ENCODE measurements at regions not wholly inside any gene's neighbourhood (a gene's known extent, or its start where the extent isn't known, plus 50 kb on each side); places are given as distances from the start of the nearest gene placed in this dataset.

DNA sequence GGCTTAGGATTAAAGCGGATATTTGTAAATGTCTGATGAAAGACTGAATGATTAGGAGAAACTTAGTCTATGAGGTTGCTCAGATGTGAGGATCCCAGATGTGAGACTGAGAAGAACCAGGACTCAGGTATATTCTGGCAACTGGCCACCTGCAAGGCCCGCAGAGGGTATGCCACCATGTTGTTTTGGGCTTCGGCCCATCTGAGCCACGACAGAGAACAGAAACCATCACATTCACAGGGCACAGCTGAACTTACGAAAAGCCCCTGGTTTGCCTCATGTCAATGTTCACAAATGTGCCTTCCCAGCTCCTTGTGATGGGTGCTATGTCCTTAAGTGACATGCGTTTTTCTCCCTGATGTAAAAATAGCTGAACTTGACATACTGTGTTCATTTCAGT lies 412.5 kb upstream of the RORA start:
- Histone ChIP-seq H3T11ph (ENCODE audit: low read length) (no peak overlapping the region), H2AFZ (ENCODE audit: low read length) (no peak overlapping the region), H3K4me1 (ENCODE audit: insufficient read depth, low read length) (no peaks in the 10 kb centered on the region), H3K79me2 (ENCODE audit: insufficient read depth, low read length) (no peaks in the 10 kb centered on the region), H2AK5ac (ENCODE audit: insufficient read length, low read length) (no peak overlapping the region), H3K56ac (ENCODE audit: insufficient read length, low read depth, low read length) (no peak overlapping the region), H2BK15ac (ENCODE audit: low read depth, low read length) (no peak overlapping the region), H2BK5ac (ENCODE audit: insufficient read length, low read length) (no peak overlapping the region), H4K91ac (ENCODE audit: insufficient read length, low read depth, low read length) (no peak overlapping the region), H3K9me3 (ENCODE audit: control insufficient read depth, low read depth, low read length) (no peaks in the 10 kb centered on the region), H2BK120ac (ENCODE audit: low read depth, low read length, poor library complexity, severe bottlenecking) (no peak overlapping the region), H4K20me1 (ENCODE audit: control insufficient read depth, insufficient read depth, insufficient read length) (no peaks in the 10 kb centered on the region), H2BK12ac (ENCODE audit: insufficient read length, low read depth, low read length) (no peak overlapping the region), H3K27me3 (ENCODE audit: insufficient read depth, low read length) (no peaks in the 10 kb centered on the region; the same call in 1 of the 2 replicates), H3K79me1 (ENCODE audit: insufficient read depth, low read depth, low read length, poor library complexity, severe bottlenecking) (no peaks in the 10 kb centered on the region), H3K4me2 (ENCODE audit: insufficient read depth, insufficient read length, low read length) (no peak overlapping the region), H3K9ac (ENCODE audit: extremely low read depth, insufficient read length, low read length) (no peak overlapping the region), H3K18ac (ENCODE audit: insufficient read length, low read depth, low read length) (no peak overlapping the region), H2BK20ac (ENCODE audit: low read depth, low read length, poor library complexity, severe bottlenecking) (no peak overlapping the region), H3K23me2 (ENCODE audit: insufficient read length, low read depth, low read length, poor library complexity, severe bottlenecking) (no peaks in the 10 kb centered on the region), H3K23ac (ENCODE audit: insufficient read length, low read depth, low read length) (no peak overlapping the region), H3K27ac (ENCODE audit: insufficient read length, low read depth, low read length) (no peak overlapping the region), H3K4ac (ENCODE audit: low read depth, low read length) (no peak overlapping the region), H4K5ac (ENCODE audit: insufficient read length, low read depth, low read length) (no peak overlapping the region), H4K8ac (replicated peaks; ENCODE audit: insufficient read length, low read depth, low read length) (no peak overlapping the region), H3K14ac (ENCODE audit: insufficient read depth, low read length) (no peak overlapping the region)
- H3K9me3 Mint-ChIP-seq, result no peaks in the 10 kb centered on the region
- H3K4me1 Mint-ChIP-seq, result peaks cover 26 to 36% of the 10 kb centered on the region in 2 experiments
- TF ChIP-seq, protein P1, sequence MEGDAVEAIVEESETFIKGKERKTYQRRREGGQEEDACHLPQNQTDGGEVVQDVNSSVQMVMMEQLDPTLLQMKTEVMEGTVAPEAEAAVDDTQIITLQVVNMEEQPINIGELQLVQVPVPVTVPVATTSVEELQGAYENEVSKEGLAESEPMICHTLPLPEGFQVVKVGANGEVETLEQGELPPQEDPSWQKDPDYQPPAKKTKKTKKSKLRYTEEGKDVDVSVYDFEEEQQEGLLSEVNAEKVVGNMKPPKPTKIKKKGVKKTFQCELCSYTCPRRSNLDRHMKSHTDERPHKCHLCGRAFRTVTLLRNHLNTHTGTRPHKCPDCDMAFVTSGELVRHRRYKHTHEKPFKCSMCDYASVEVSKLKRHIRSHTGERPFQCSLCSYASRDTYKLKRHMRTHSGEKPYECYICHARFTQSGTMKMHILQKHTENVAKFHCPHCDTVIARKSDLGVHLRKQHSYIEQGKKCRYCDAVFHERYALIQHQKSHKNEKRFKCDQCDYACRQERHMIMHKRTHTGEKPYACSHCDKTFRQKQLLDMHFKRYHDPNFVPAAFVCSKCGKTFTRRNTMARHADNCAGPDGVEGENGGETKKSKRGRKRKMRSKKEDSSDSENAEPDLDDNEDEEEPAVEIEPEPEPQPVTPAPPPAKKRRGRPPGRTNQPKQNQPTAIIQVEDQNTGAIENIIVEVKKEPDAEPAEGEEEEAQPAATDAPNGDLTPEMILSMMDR (conservative IDR thresholded peaks at IDR 0.05), result no peak
- no peak overlapping the region for H3K27ac Mint-ChIP-seq
- H3K27me3 Mint-ChIP-seq (ENCODE audit: low read depth), result peaks cover 30% of the 10 kb centered on the region
- WGBS (ENCODE audit: extremely low coverage, insufficient read length, low lambda C conversion rate), result no CpG with 5 or more reads among the region's 6 CpGs
- no peak for DNase-seq
- H3K36me3 Mint-ChIP-seq (ENCODE audit: insufficient read depth in 1 of 3, low read depth in 3 of 3), result no peaks in the 10 kb centered on the region
- no peak overlapping the region for H3K4me3 Mint-ChIP-seq
